ENCODE measurements at regions not wholly inside any gene's neighbourhood (a gene's known extent, or its start where the extent isn't known, plus 50 kb on each side); places are given as distances from the start of the nearest gene placed in this dataset.

- H3K4me3 ChIP-seq (replicated peaks; ENCODE audit: low read depth, low read length) = no peak overlapping the region
- no peak for TF ChIP-seq CTCF (IDR thresholded peaks at IDR 0.05; ENCODE audit: insufficient read depth, low read length, poor library complexity, severe bottlenecking)
- H3K36me3 ChIP-seq (ENCODE audit: control insufficient read depth, insufficient read depth, low read length) = no peaks in the 10 kb centered on the region
- 0 out of 2 replicates have a peak, but pooled peaks cover 2% of the 10 kb centered on the region for H3K27me3 ChIP-seq (replicated peaks; ENCODE audit: control insufficient read depth, insufficient read depth, low read length)
- DNase-seq (ENCODE audit: extremely low read depth, insufficient read length) = no peak
Measured at GRCh38 chr11:110833033-110833484, 120.8 kb upstream of the ARHGAP20 start.

- no peak overlapping the region for H3K4me3 ChIP-seq (replicated peaks; ENCODE audit: low read depth, low read length)
- H3K36me3 ChIP-seq (ENCODE audit: control insufficient read depth, insufficient read depth, low read length) = no peaks in the 10 kb centered on the region
- no peak for TF ChIP-seq CTCF (IDR thresholded peaks at IDR 0.05; ENCODE audit: insufficient read depth, low read length, poor library complexity, severe bottlenecking)
- DNase-seq (ENCODE audit: extremely low read depth, insufficient read length) = no peak
- 0 out of 2 replicates have a peak, but pooled peaks cover 2% of the 10 kb centered on the region for H3K27me3 ChIP-seq (replicated peaks; ENCODE audit: control insufficient read depth, insufficient read depth, low read length)
Measured at GRCh38 chr11:110832539-110832938, 120.3 kb upstream of the ARHGAP20 start.

- DNase-seq (ENCODE audit: extremely low read depth, insufficient read length) = no peak
- Histone ChIP-seq H3K36me3 (ENCODE audit: control insufficient read depth, insufficient read depth, low read length) (no peaks in the 10 kb centered on the region), H3K27me3 (replicated peaks; ENCODE audit: control insufficient read depth, insufficient read depth, low read length) (0 out of 2 replicates have a peak, but pooled peaks cover 2% of the 10 kb centered on the region), H3K4me3 (replicated peaks; ENCODE audit: low read depth, low read length) (no peak overlapping the region)
- no peak for TF ChIP-seq CTCF (IDR thresholded peaks at IDR 0.05; ENCODE audit: insufficient read depth, low read length, poor library complexity, severe bottlenecking)
Measured at GRCh38 chr11:110832080-110832479, 119.8 kb upstream of the ARHGAP20 start.

GRCh38 chr11:110830747-110831146 lies 118.5 kb upstream of the ARHGAP20 start:
- TF ChIP-seq CTCF (IDR thresholded peaks at IDR 0.05; ENCODE audit: insufficient read depth, low read length, poor library complexity, severe bottlenecking) = no peak
- DNase-seq (ENCODE audit: extremely low read depth, insufficient read length) = no peak
- Histone ChIP-seq H3K36me3 (ENCODE audit: control insufficient read depth, insufficient read depth, low read length) (no peaks in the 10 kb centered on the region), H3K4me3 (replicated peaks; ENCODE audit: low read depth, low read length) (no peak overlapping the region), H3K27me3 (replicated peaks; ENCODE audit: control insufficient read depth, insufficient read depth, low read length) (0 out of 2 replicates have a peak, but pooled peaks cover 2% of the 10 kb centered on the region)

- no peak for TF ChIP-seq CTCF (IDR thresholded peaks at IDR 0.05; ENCODE audit: insufficient read depth, low read length, poor library complexity, severe bottlenecking)
- DNase-seq (ENCODE audit: extremely low read depth, insufficient read length) = no peak
- no peak overlapping the region for H3K4me3 ChIP-seq (replicated peaks; ENCODE audit: low read depth, low read length)
- 0 out of 2 replicates have a peak, but pooled peaks cover 2% of the 10 kb centered on the region for H3K27me3 ChIP-seq (replicated peaks; ENCODE audit: control insufficient read depth, insufficient read depth, low read length)
- no peaks in the 10 kb centered on the region for H3K36me3 ChIP-seq (ENCODE audit: control insufficient read depth, insufficient read depth, low read length)
Measured at GRCh38 chr11:110830344-110830743, 118.1 kb upstream of the ARHGAP20 start.

- Histone ChIP-seq H3K4me3 (replicated peaks; ENCODE audit: low read depth, low read length) (no peak overlapping the region), H3K27me3 (replicated peaks; ENCODE audit: control insufficient read depth, insufficient read depth, low read length) (0 out of 2 replicates have a peak, but pooled peaks cover 2% of the 10 kb centered on the region), H3K36me3 (ENCODE audit: control insufficient read depth, insufficient read depth, low read length) (no peaks in the 10 kb centered on the region)
- TF ChIP-seq CTCF (IDR thresholded peaks at IDR 0.05; ENCODE audit: insufficient read depth, low read length, poor library complexity, severe bottlenecking) = no peak
- DNase-seq (ENCODE audit: extremely low read depth, insufficient read length) = no peak
Measured at GRCh38 chr11:110829873-110830272, 117.6 kb upstream of the ARHGAP20 start.
